ENCODE measurements at regions not wholly inside any gene's neighbourhood (a gene's known extent, or its start where the extent isn't known, plus 50 kb on each side); places are given as distances from the start of the nearest gene placed in this dataset.

DNA sequence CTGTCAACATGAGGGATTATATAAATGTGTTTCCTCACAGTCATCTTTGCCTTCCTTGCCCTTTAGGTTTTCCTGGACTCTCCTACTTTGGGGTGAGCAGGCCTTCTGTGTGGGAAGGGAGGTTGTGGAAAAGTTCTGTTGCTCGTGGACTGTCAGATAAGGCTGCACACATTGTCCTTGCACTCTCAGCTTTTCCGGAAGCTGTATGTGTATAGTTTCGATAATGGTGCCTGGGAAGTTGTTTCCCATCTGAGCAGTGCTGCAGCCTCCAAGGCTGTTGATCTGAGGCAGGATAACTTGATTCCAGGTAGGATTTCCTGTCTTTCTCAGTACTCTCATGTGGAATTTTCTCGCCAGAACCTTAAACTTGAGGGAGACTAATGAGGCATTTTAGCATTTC is 297.8 kb upstream of the AZI2 start:
- DNase-seq (ENCODE audit: low spot score), result no peak

- no peak for DNase-seq (ENCODE audit: low spot score)
Measured at GRCh38 chr3:28649266-28649665, 300.6 kb upstream of the AZI2 start.

DNA sequence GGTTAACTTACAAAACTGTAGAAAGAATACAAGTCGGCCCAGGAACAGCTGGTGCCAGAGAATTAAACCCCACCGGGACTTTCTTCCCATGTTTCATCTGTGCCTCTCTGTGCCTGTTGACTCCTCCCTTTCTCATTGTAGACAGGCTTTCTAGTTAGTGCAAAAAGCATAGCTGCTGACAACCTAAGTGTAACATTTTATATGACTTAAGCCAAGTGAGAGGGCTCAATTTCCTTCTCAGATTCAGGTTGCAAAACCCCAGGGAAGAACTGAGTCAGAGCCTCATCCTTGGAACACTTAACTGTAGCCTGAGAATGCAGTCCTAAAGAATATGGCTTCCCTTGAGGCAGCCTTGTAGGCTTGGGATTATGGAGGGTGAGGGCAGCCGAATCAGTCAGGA is 302.5 kb upstream of the AZI2 start:
- DNase-seq (ENCODE audit: low spot score), result no peak

GRCh38 chr3:28664123-28664522 is 315.5 kb upstream of the AZI2 start:
- DNase-seq (ENCODE audit: low spot score), result no peak

DNA sequence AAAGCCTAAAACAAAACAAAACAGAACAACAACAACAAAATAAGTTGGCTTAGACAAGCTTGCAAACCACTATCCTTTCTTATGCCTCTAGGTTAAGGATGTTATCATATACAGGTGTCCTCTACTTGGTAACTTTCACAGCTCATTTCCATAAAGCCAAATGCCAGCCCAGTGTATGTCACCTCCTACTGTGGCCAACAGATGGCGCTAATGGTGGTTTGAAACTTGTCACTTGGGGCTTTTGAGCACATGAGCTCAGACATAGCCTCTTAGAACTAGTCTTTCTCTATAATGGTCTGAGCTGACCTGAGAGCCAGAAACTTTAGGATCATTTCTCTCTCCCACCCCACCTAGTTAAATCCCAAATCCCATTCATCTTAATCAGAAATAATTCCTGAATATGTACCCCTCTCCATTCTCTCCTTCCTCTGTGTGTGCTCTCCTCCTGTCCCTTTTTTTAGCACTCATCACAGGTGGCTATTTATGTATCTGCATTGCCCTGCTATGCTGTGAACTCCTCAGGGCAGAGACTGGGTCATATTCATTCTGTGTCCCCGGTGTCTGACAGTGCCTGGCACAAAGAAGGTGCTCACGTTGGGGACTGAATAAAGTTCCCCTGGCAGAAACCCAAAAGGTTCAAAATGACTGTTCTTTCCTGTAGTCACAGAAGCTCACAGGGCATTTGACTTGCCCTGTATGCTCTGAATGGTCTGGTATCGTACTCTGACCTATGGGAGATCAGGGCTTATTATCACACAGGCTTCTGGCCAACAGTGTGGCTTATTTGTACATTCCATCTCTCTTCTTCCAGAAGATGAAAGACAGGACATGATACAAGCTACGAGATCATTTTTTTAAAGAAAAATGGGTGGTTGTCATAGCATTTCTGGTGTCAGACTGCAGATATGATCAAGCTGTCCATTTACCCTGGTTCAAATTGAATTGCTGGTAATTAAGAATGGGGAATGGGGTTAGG is 319.3 kb upstream of the AZI2 start:
- DNase-seq (ENCODE audit: low spot score), result peak; percentile 51

DNA sequence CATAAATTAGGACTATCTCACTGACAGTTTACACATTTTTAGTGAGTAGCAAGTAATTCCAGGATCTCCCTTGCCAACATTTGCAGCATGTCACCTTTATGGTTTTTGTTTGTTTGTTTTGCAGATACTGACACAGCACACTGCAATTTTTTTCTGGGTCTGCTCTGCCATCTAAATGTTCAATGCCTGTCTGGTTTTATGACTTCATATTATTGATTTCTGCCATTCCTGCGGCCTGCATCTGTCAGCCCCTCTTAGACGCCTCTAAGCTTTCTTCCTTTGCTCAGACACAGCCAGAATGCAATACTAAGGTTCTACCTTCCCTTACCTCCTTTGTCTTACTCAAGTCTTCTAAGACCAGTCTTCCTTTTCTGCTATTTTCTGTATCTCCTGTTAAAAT is 321.2 kb upstream of the AZI2 start:
- no peak for DNase-seq (ENCODE audit: low spot score)

DNA sequence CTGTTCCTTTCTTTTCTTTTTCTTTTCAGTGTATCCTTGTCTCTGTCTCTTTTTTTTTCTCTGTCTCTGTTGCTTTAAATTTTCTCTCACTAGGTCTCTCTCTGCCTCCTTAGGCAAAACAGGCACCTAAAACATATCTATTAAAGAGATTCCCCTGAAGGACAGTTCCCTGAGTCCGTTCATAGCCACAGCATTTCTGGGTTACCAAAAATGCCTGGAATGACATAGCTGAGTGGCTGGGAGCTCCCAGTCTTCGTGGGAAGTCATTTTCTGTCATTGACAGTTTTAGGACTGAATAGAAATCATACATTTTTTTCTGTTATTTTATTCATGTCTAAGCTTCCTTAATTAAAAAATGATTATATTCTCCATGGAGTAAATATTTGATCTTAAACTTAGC is 323.8 kb upstream of the AZI2 start:
- no peak for DNase-seq (ENCODE audit: low spot score)

DNA sequence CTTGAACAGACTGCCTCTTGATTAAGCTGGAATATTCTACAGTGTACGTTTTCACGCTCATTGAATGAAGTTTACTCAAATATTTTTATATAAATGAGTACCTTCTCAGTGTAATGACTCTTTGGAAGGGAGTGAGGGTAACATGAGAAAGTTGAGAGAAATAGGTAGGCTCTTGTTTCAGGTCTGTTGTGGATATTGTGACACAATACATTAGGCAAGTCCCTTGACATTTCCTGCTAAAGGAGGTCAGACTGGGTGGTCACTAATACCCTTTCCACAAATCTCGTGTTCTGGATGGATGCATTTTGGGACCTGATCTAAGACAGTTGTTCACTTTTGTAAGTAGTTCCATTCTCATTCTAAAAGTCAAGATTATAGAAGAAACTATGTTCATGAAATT is 324.8 kb upstream of the AZI2 start:
- DNase-seq (ENCODE audit: low spot score), result no peak

DNA sequence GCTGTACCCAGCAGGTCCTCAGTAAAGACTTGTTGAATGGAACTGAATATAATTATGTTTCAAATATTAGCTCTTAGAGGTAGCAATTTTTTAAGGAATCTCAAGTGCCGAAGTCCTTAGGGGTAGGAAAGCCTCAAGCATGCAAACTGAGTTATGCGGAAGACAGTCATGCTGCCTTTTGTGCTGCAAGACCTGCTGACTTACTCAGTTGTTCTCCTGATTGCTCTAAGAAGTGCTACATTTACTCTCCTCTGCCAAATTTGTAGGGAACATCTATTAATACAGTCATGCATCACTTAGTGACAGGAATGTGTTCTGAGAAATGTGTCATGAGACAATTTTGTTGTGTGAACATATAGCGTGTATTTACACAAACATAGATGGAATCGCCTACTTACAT is 325.6 kb upstream of the AZI2 start:
- DNase-seq (ENCODE audit: low spot score), result no peak

GRCh38 chr3:28677581-28677980 is 329.0 kb upstream of the AZI2 start:
- DNase-seq (ENCODE audit: low spot score), result no peak

GRCh38 chr3:28678086-28678485 is 329.5 kb upstream of the AZI2 start:
- DNase-seq (ENCODE audit: low spot score), result no peak

DNA sequence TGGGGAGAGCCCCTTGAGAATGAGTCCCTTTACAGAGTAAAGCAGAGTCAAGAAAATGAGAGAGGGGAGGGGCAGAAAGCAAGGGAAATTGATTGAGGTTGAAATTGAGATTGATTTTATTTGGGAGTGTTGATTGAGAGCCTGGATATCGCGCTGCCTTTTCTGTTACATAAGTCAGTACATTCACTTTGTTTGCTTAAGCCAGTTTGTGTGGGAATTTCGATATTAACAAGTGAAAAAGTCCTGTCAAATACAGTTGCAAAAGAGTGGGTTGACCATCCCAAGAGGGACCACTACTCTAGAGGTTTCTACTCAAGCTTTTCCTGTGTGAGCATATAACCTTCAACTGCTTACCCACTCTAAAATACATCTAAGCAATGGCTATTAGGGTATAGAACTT is 331.4 kb upstream of the AZI2 start:
- DNase-seq (ENCODE audit: low spot score), result no peak

DNA sequence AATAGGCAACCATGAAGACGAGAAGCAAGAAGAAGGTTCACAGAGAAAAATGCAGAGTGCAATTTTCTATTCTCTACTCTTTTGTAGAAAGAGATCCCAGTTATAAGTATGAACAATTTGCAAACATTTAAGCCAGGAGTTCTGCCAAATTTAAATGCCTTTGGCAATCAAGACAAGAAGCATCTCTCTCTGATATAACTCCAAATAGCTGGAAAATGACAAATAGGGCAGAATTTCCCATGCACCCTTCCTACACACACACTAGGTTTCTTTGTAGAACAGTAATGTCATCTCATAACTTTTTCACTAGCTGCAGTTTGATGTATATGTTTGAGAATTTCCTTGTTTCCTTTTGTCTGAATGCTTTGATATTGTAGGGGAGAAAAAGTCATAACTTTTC is 333.5 kb upstream of the AZI2 start:
- no peak for DNase-seq (ENCODE audit: low spot score)

GRCh38 chr3:28690176-28690575 is 341.6 kb upstream of the AZI2 start:
- DNase-seq (ENCODE audit: low spot score), result no peak

- no peak for DNase-seq (ENCODE audit: low spot score)
Measured at GRCh38 chr3:28698706-28699105, 350.1 kb upstream of the AZI2 start.

- DNase-seq (ENCODE audit: low spot score), result no peak
Measured at GRCh38 chr3:28699283-28699682, 350.7 kb upstream of the AZI2 start.

GRCh38 chr3:28700728-28701127 is 352.1 kb upstream of the AZI2 start:
- no peak for DNase-seq (ENCODE audit: low spot score)

GRCh38 chr3:28703843-28704242 is 355.2 kb upstream of the AZI2 start:
- no peak for DNase-seq (ENCODE audit: low spot score)

- DNase-seq (ENCODE audit: low spot score), result no peak
Measured at GRCh38 chr3:28711293-28711692, 362.7 kb upstream of the AZI2 start.

- DNase-seq (ENCODE audit: low spot score), result no peak
Measured at GRCh38 chr3:28716939-28717338, 368.3 kb upstream of the AZI2 start.

DNA sequence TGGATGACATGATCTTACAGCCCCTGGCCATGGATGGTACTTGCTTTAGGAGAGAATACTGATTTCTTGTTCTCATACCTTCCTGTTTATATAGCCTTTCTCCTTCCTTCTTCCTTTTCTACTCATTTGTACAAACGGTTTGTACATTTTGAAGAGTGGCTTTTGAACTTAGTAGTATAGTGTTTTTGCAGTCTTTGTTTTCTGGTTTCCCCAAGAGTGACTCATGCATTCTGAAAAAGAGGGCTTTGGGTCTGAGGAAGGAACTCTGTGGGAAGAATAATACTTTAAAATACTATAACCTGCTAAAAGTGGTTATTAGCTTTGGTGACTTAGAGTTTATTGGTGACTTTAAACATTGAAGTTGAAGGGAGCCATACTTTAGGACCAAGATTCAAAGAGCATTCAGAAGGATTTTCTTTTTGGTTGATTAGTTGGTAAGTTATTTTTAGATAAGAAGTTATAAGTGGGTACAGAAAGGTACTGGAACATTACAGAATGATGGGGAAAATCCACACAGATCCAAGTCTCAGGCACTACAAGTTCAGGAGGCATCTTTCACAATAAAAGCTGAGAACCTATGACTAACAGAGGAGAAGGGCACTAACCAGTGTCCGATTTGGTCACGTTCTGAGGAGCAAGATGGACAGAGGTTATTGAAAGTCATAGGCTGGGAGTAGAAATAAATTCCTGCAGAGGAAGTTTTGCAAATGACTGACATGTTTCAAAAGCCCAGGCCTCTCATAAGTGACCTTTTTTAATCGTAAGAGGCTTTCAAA is 369.6 kb upstream of the AZI2 start:
- no peak for DNase-seq (ENCODE audit: low spot score)

- DNase-seq (ENCODE audit: low spot score), result peak; percentile 23
Measured at GRCh38 chr3:28726840-28727239, 378.2 kb upstream of the AZI2 start.

GRCh38 chr3:28727307-28727706 is 378.7 kb upstream of the AZI2 start:
- no peak for DNase-seq (ENCODE audit: low spot score)
